Activated T-cell treated with anti-CD3 and anti-CD28 coated beads, Interleukin-2, amount 50 U/mL, for 72 hours (primary cell): ENCODE measurements at regions not wholly inside any gene's neighbourhood (a gene's known extent, or its start where the extent isn't known, plus 50 kb on each side); places are given as distances from the start of the nearest gene placed in this dataset.
"Not testable (repeated sequence)": the region's sequence is repeated elsewhere in the genome, so short reads cannot be mapped to it uniquely, and the experiment has no call there.

Source experiments
- ATAC-seq, 2 donors: fragments of 150-1000 bp; cut with Tn5 transposase; replicated peaks in 1 of 2; 2 replicates each; pipeline ENCODE4 v1.10.0; 2021; ENCODE audit warnings: moderate library complexity in 2 of 2, mild to moderate bottlenecking in 1 of 2
- DNase-seq, 2 donors: peaks; one replicate each; pipeline ENCODE4 v3.0.0; 2021 to 2022; ENCODE audit warnings: mixed read lengths in 1 of 2
- H3K27ac Mint-ChIP-seq: one replicate; pipeline ENCODE4 v1.8.0; 2022; ENCODE audit warnings: mild to moderate bottlenecking, moderate library complexity, mixed read lengths
- H3K27me3 Mint-ChIP-seq: one replicate; pipeline ENCODE4 v1.8.0; 2022; ENCODE audit warnings: low read depth, mixed read lengths
- H3K36me3 Mint-ChIP-seq, 2 donors: one replicate each; pipeline ENCODE4 v1.8.0; 2022; ENCODE audit warnings: mixed read lengths in 2 of 2, mild to moderate bottlenecking in 1 of 2; ENCODE audit not compliant: insufficient read depth in 2 of 2
- H3K4me1 Mint-ChIP-seq: one replicate; pipeline ENCODE4 v1.8.0; 2022; ENCODE audit warnings: low read depth, mixed read lengths
- H3K4me3 Mint-ChIP-seq, 2 donors: one replicate each; pipeline ENCODE4 v1.8.0; 2022; ENCODE audit warnings: mild to moderate bottlenecking in 2 of 2, mixed read lengths in 2 of 2, moderate library complexity in 2 of 2
- H3K9me3 Mint-ChIP-seq, 2 donors: one replicate each; pipeline ENCODE4 v1.8.0; 2022; ENCODE audit warnings: mixed read lengths in 2 of 2

GRCh38 chr6:9708600-9708999 is 706.3 kb downstream of the TFAP2A start:
- no peaks in the 10 kb centered on the region for H3K4me1 Mint-ChIP-seq
- H3K27me3 Mint-ChIP-seq = no peaks in the 10 kb centered on the region
- H3K4me3 Mint-ChIP-seq = no peak overlapping the region
- H3K9me3 Mint-ChIP-seq = peaks cover 0 to 4% of the 10 kb centered on the region in 2 donors
- no peak for DNase-seq
- H3K36me3 Mint-ChIP-seq = no peaks in the 10 kb centered on the region
- H3K27ac Mint-ChIP-seq = no peak overlapping the region
- ATAC-seq = no peak

- Mint-ChIP-seq H3K27me3 (no peaks in the 10 kb centered on the region), H3K36me3 (no peaks in the 10 kb centered on the region), H3K9me3 (peaks cover 0 to 1% of the 10 kb centered on the region in 2 donors)
Observed at GRCh38 chr6:9704989-9705388, 709.9 kb downstream of the TFAP2A start.

GRCh38 chr6:9702914-9703313 is 712.0 kb downstream of the TFAP2A start:
- ATAC-seq (no peak), DNase-seq (no peak)
- no peaks in the 10 kb centered on the region for H3K36me3 Mint-ChIP-seq
- no peak overlapping the region for H3K27ac Mint-ChIP-seq
- peaks cover 1 to 4% of the 10 kb centered on the region in 2 donors for H3K9me3 Mint-ChIP-seq
- no peaks in the 10 kb centered on the region for H3K4me1 Mint-ChIP-seq
- H3K4me3 Mint-ChIP-seq = no peak overlapping the region
- no peaks in the 10 kb centered on the region for H3K27me3 Mint-ChIP-seq

More at GRCh38 chr6:9704989-9705388, 709.9 kb downstream of the TFAP2A start:
- Mint-ChIP-seq H3K4me1 (no peaks in the 10 kb centered on the region), H3K4me3 (no peak overlapping the region), H3K27ac (no peak overlapping the region)
- DNase-seq (no peak), ATAC-seq (no peak)

- Mint-ChIP-seq H3K4me1 (no peaks in the 10 kb centered on the region), H3K27ac (no peak overlapping the region), H3K4me3 (no peak overlapping the region), H3K9me3 (peaks cover 7 to 9% of the 10 kb centered on the region in 2 donors), H3K27me3 (no peaks in the 10 kb centered on the region), H3K36me3 (no peaks in the 10 kb centered on the region)
- no peak for ATAC-seq
- DNase-seq = no peak
Observed at GRCh38 chr6:9699888-9700287, 715.0 kb downstream of the TFAP2A start.

GRCh38 chr6:9697263-9697931 is 717.5 kb downstream of the TFAP2A start:
- no peak for ATAC-seq
- DNase-seq = no peak
- peaks cover 6 to 16% of the 10 kb centered on the region in 2 donors for H3K9me3 Mint-ChIP-seq
- H3K27me3 Mint-ChIP-seq = no peaks in the 10 kb centered on the region
- no peaks in the 10 kb centered on the region for H3K4me1 Mint-ChIP-seq
- no peaks in the 10 kb centered on the region for H3K36me3 Mint-ChIP-seq
- no peak overlapping the region for H3K4me3 Mint-ChIP-seq
- H3K27ac Mint-ChIP-seq = no peak overlapping the region

GRCh38 chr6:9690388-9690787 is 724.5 kb downstream of the TFAP2A start:
- no peak overlapping the region for H3K27ac Mint-ChIP-seq
- no peak for DNase-seq
- H3K9me3 Mint-ChIP-seq = peaks cover 1 to 8% of the 10 kb centered on the region in 2 donors
- no peaks in the 10 kb centered on the region for H3K27me3 Mint-ChIP-seq
- H3K4me1 Mint-ChIP-seq = no peaks in the 10 kb centered on the region
- no peaks in the 10 kb centered on the region for H3K36me3 Mint-ChIP-seq
- ATAC-seq = no peak
- no peak overlapping the region for H3K4me3 Mint-ChIP-seq

GRCh38 chr6:9680727-9681126 is 734.1 kb downstream of the TFAP2A start:
- not testable (repeated sequence) for H3K4me3 Mint-ChIP-seq, H3K4me1 Mint-ChIP-seq, H3K27me3 Mint-ChIP-seq, DNase-seq, H3K27ac Mint-ChIP-seq, H3K9me3 Mint-ChIP-seq, H3K36me3 Mint-ChIP-seq, ATAC-seq

- peaks cover 2% of the 10 kb centered on the region in 2 donors for H3K9me3 Mint-ChIP-seq
- H3K4me1 Mint-ChIP-seq = no peaks in the 10 kb centered on the region
- DNase-seq (no peak), ATAC-seq (no peak)
- H3K36me3 Mint-ChIP-seq = peaks cover 0 to 1% of the 10 kb centered on the region in 2 donors
- H3K27me3 Mint-ChIP-seq = no peaks in the 10 kb centered on the region
- no peak overlapping the region for H3K27ac Mint-ChIP-seq
- no peak overlapping the region for H3K4me3 Mint-ChIP-seq
Observed at GRCh38 chr6:9675122-9675521, 739.8 kb downstream of the TFAP2A start.

- Mint-ChIP-seq H3K4me1 (no peaks in the 10 kb centered on the region), H3K36me3 (no peaks in the 10 kb centered on the region), H3K9me3 (peaks cover 3 to 6% of the 10 kb centered on the region in 2 donors), H3K27me3 (no peaks in the 10 kb centered on the region), H3K4me3 (no peak overlapping the region), H3K27ac (no peak overlapping the region)
- ATAC-seq (no peak), DNase-seq (no peak)
Observed at GRCh38 chr6:9659848-9660247, 755.0 kb downstream of the TFAP2A start.

GRCh38 chr6:9657994-9658393 is 756.9 kb downstream of the TFAP2A start:
- H3K27me3 Mint-ChIP-seq = no peaks in the 10 kb centered on the region
- ATAC-seq (no peak), DNase-seq (no peak)
- no peaks in the 10 kb centered on the region for H3K4me1 Mint-ChIP-seq
- peaks cover 2 to 3% of the 10 kb centered on the region in 2 donors for H3K9me3 Mint-ChIP-seq
- no peak overlapping the region for H3K4me3 Mint-ChIP-seq
- no peaks in the 10 kb centered on the region for H3K36me3 Mint-ChIP-seq
- no peak overlapping the region for H3K27ac Mint-ChIP-seq

- no peaks in the 10 kb centered on the region for H3K27me3 Mint-ChIP-seq
- H3K4me3 Mint-ChIP-seq = no peak overlapping the region
- no peaks in the 10 kb centered on the region for H3K36me3 Mint-ChIP-seq
- H3K9me3 Mint-ChIP-seq = peaks cover 7 to 9% of the 10 kb centered on the region in 2 donors
- DNase-seq = no peak
- H3K4me1 Mint-ChIP-seq = no peaks in the 10 kb centered on the region
- H3K27ac Mint-ChIP-seq = no peak overlapping the region
- ATAC-seq = no peak
Observed at GRCh38 chr6:9647599-9647998, 767.3 kb downstream of the TFAP2A start.

GRCh38 chr6:9647071-9647445 is 767.8 kb downstream of the TFAP2A start:
- DNase-seq (no peak), ATAC-seq (no peak)
- Mint-ChIP-seq H3K4me1 (no peaks in the 10 kb centered on the region), H3K27me3 (no peaks in the 10 kb centered on the region), H3K9me3 (peaks cover 7 to 9% of the 10 kb centered on the region in 2 donors), H3K36me3 (no peaks in the 10 kb centered on the region), H3K27ac (no peak overlapping the region), H3K4me3 (no peak overlapping the region)

GRCh38 chr6:9646342-9647070 is 768.4 kb downstream of the TFAP2A start:
- Mint-ChIP-seq H3K9me3 (peaks cover 7 to 11% of the 10 kb centered on the region in 2 donors), H3K4me3 (no peak overlapping the region), H3K36me3 (no peaks in the 10 kb centered on the region), H3K27ac (no peak overlapping the region), H3K27me3 (no peaks in the 10 kb centered on the region), H3K4me1 (no peaks in the 10 kb centered on the region)
- ATAC-seq = no peak
- DNase-seq = no peak

- no peaks in the 10 kb centered on the region for H3K4me1 Mint-ChIP-seq
- DNase-seq (no peak), ATAC-seq (no peak)
- H3K36me3 Mint-ChIP-seq = no peaks in the 10 kb centered on the region
- H3K9me3 Mint-ChIP-seq = peaks cover 2% of the 10 kb centered on the region in 2 donors
- H3K4me3 Mint-ChIP-seq = no peak overlapping the region
- no peak overlapping the region for H3K27ac Mint-ChIP-seq
- no peaks in the 10 kb centered on the region for H3K27me3 Mint-ChIP-seq
Observed at GRCh38 chr6:9638861-9639260, 776.0 kb downstream of the TFAP2A start.
